ENCODE measurements at regions not wholly inside any gene's neighbourhood (a gene's known extent, or its start where the extent isn't known, plus 50 kb on each side); places are given as distances from the start of the nearest gene placed in this dataset.
"Not testable (repeated sequence)": the region's sequence is repeated elsewhere in the genome, so short reads cannot be mapped to it uniquely, and the experiment has no call there.

DNA sequence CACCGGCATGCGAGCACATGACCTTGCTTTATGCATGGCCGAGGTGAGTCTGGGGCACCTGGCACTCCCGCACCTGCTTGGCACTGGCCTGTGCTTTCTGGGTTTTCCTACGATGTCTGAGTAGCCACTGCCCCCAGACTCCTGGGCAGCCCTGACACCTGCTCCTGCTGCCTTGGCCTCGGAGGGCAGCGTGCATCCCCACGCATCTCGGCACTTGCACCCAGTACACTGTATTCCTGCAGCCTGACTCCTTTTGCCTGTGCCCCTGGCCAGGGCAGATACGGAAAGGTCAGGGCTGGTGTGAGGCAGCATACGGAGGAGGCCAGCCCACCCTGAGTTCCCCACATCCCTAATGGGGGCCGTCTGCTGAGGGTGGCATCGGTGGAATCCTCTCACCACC lies 340.6 kb downstream of the TEX29 start:
- in situ Hi-C loops (cut with MboI; ENCODE audit: low pct_unique_long_range_greater_than_20kb, low sequenced_read_pairs) = no loop called here
- no peak for DNase-seq

DNA sequence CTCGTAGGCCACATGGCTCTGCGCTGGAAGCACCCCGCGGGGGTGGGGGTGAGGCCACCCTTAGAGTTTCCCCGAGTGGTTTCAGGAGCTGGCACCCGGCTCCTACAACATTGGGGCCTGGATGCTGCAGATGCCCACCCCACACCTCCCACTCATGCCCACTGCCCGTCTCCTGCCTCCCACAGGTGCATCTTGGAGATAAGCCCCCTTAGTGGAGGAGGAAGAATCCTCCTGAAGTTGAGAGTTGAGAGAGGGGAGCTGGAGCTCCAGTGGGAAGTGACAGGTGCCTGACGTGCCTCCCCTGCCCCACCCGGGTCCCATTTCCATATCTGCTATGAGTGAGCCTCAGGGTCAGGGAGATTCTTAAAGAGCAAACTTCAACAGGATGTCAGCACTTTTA lies 341.3 kb downstream of the TEX29 start:
- in situ Hi-C loops (cut with MboI; ENCODE audit: low pct_unique_long_range_greater_than_20kb, low sequenced_read_pairs) = no loop called here
- DNase-seq = no peak

DNA sequence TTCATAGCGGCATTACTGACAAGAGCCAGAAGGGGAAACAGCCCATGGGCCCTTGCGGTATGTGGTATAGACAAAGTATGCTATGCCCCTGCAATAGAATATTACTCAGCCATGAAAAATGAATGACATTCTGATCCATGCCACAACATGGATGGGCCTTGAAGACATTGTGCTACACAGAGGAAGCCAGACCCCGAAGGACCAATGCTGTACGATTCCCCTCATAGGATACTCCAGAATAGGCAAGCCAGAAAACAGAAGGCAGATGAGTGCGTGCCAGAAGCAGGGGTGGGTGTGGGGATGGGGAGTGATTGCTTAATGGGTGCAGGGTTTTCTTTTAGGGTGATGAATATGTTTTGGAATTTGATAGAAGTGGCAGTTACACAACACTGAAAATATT lies 342.0 kb downstream of the TEX29 start:
- in situ Hi-C loops (cut with MboI; ENCODE audit: low pct_unique_long_range_greater_than_20kb, low sequenced_read_pairs) = no loop called here
- no peak for DNase-seq

DNA sequence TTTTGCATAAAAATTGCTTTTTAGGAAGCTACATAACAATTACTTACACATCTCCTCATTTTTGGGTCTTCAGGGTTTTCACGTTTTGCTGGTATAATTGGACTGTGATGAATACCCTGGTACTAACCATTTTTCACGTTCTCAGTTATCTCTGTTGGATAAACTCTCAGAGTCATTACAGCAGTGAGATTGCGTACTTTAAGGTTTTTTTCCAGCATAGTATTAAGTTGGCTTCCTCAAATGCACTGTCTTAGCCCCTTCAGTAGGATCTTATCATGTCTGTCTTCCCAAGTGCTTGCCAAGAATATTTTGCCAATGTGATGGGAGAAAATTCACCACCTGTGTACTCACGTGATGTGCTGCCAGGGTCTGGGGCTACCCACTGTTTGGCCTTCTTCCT lies 342.5 kb downstream of the TEX29 start:
- in situ Hi-C loops (cut with MboI; ENCODE audit: low pct_unique_long_range_greater_than_20kb, low sequenced_read_pairs) = no loop called here
- DNase-seq = no peak

DNA sequence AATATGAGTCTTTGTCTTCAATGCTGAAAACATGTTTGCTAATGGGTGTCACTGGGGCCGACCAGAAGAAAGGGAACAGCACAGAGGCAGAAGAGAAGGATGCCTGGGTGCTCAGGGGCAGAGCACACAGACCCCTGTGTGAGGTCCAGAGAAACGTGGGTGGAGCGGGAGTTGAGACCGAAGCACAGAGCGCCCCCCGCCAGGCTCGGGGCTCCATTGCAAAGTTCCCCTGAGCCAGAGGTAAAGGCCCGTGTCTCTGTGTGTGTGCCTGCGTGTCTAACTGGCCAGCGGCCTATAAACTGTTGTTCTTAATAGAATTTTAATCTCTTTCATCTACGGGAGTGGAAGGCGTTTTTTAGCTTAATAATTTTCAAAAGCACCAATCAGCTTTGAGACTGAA lies 343.1 kb downstream of the TEX29 start:
- in situ Hi-C loops (cut with MboI; ENCODE audit: low pct_unique_long_range_greater_than_20kb, low sequenced_read_pairs) = no loop called here
- DNase-seq = no peak

DNA sequence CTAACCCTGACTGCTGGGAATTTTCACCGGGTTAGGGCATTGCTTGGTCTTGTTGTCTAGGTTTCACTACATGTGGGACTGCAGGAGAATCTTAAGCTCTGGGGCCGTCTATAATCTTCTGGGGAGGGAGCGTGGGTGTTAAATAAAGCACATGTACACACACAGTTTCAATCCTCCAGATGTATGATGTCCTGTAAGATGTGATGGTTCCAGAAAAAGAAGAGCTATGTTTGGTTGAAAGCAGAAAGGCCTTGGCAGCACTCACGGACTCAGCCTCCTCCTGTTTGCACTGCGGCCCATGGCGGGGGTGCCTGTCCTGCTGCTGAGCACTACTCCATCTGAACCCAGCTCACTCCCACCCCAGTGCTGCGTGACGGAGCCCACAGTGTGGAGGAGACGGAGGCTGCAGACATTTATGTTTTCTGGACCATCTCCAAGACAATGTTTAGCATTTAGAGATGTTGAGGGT lies 343.5 kb downstream of the TEX29 start:
- no peak for DNase-seq
- in situ Hi-C loops (cut with MboI; ENCODE audit: low pct_unique_long_range_greater_than_20kb, low sequenced_read_pairs) = no loop called here

DNA sequence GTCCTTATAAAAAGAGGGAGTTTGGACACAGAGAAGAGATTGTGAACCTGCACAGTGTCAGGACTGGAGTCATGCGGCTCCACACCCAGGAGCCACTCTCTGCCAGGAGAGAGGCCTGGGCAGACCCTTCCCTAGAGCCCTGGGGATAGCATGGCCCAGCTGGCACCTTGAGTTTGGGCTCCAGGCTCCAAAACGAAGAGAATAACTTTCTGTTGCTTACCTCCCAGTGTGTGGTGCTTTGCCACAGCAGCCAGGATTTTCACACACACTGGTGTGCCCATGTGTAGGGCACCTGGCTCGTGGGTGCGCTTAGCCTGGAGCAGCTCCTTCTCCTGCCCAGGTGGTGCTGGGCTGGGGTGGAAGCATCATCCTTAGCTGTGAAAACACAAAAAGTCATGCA lies 344.3 kb downstream of the TEX29 start:
- in situ Hi-C loops (cut with MboI; ENCODE audit: low pct_unique_long_range_greater_than_20kb, low sequenced_read_pairs) = no loop called here
- DNase-seq = no peak

DNA sequence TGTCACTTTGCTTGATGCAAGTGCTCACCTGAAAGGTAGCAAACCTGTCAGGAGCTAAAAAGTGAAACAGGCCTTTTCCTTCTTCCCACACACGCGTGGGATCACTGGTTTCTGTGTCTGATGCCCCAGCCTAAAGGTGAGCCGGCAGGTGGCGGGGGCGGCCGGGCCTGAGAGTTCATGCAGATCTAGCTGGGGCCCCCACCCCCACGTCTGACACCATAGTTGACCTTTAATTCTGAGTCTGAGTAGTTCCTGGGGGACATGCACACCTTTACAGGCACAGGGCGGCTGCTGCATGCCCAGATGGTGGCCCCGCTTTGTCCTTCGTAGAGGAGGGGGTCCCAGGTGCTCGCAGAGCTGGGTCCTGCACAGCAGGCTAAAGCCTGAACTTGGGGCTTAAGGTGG lies 345.3 kb downstream of the TEX29 start:
- in situ Hi-C loops (cut with MboI; ENCODE audit: low pct_unique_long_range_greater_than_20kb, low sequenced_read_pairs) = no loop called here

DNA sequence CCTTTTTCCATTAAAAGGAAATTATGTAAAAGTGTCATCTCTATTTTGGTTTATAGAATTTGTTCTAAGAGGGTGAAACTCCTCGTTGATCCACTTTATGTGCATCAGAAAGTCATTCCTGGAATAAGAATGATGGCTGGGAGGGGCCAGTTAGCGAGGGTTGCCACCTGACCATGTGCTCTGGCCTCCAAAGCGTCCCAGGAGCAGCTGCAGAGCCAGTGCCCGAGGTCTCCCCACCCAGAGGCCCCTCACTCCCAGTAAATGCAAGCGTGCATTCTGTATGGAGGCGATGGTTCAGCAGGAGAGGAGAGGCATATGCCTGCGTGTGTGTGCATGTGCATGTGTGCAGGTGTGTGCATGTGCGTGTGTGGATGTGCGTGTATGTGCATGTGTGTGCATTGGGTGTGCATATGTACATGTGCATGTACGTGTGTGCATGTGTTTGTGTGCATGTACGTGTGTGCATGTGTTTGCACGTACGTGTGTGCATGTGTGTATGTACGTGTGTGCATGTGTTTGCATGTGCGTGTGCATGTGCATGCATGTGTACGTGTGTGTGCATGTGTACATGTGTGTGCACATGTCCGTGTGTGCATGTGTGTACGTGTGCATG lies 345.8 kb downstream of the TEX29 start:
- DNase-seq = no peak
- in situ Hi-C loops (cut with MboI; ENCODE audit: low pct_unique_long_range_greater_than_20kb, low sequenced_read_pairs) = no loop called here

More for the DNA sequence above, 345.3 kb downstream of the TEX29 start:
- DNase-seq = no peak

DNA sequence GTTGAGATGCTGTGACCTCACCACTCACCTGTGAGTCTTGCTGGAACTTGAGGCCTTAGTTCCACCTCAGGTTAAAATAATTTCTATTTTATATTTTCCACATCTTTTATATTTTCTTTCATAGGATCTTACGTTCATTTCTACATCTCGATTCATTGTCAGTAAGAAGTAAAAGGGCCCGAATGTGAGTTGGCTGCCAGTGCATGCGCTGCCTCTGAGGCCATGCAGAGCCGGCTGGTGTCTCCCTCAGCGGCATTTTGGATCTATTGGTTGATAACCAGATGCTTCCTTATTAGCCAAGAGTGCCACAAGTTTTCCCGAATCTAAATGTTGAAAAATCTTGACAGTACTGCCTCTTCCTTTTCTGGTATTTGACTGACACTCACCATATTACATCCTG lies 347.3 kb downstream of the TEX29 start:
- in situ Hi-C loops (cut with MboI; ENCODE audit: low pct_unique_long_range_greater_than_20kb, low sequenced_read_pairs) = no loop called here
- DNase-seq = no peak

DNA sequence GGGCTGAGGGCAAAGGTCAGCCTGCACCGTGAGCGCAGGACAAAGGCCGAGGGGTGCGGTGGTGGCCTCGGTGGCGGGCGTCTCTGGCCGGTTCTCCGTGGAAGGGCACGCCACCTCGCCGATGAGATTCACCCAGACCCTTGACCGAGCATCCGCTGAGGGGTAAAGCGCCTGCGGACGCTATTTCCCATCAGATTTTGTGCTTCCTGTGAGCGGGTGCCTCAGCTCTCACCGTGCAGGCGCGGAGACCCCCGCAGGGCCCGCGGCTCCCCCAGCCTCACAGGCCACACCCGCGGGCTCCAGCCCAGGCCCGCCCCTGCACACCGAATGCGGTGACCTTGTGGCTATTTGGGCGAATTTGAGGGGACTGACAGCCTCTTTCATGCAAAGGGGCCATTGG lies 348.0 kb downstream of the TEX29 start:
- in situ Hi-C loops (cut with MboI; ENCODE audit: low pct_unique_long_range_greater_than_20kb, low sequenced_read_pairs) = no loop called here
- no peak for DNase-seq

DNA sequence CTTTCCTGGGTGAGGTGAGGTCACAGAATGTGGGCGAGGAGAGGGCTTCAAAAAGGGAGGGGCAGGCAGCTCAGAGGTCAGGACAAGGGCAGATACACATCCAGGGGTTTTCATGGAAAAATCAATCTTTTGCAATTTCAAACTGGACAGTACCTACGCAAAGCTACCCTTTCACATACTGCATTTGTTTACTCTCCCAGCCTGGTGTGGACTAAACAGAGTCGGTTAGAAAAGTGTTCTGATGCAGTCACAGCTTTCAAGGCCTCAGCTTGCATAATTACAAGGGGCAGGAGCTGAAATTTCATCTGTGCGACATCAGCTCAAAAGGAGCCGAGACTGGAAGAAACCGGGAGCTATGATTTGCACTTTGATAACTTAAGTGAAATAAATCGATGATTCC lies 351.8 kb downstream of the TEX29 start:
- in situ Hi-C loops (cut with MboI; ENCODE audit: low pct_unique_long_range_greater_than_20kb, low sequenced_read_pairs) = not testable (repeated sequence)

DNA sequence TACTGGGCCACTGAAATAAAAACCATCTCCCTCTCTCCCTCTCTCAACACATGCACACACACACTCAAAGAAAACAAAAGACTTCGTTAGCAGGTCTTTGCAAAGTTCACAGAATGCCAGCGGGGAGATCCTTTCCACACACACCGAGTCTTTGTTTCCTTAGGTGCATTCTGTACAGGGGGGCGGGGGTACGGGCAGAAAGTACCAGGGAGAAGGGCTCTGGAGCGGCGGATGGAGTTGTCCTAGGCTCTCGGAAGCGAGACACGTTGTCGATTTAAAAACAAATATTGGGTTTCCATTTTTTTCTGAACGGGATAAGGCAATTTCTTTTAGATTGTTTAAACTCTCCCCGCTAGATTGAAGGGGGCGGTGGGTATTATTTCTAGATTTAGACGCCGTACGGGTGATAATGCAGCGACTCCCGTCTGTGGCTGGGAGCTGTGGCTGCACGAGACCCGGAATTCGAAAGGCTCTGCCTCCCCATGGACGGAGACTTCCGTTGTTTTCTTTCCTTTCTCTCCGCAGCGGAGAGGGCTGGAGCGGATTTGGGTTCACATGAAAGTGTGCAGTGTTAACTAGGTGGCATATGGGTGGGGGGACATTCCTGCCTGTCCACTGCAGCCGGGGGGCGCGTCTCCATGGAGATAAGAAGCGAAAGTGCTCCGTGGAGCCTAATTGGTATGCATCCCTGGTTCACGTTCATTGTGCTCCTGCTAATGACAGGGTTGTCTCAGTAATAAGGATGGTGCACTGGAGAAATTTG lies 357.9 kb downstream of the TEX29 start:
- in situ Hi-C loops (cut with MboI; ENCODE audit: low pct_unique_long_range_greater_than_20kb, low sequenced_read_pairs); DNase-seq: not testable (repeated sequence)

More for the DNA sequence above, 351.8 kb downstream of the TEX29 start:
- not testable (repeated sequence) for DNase-seq

DNA sequence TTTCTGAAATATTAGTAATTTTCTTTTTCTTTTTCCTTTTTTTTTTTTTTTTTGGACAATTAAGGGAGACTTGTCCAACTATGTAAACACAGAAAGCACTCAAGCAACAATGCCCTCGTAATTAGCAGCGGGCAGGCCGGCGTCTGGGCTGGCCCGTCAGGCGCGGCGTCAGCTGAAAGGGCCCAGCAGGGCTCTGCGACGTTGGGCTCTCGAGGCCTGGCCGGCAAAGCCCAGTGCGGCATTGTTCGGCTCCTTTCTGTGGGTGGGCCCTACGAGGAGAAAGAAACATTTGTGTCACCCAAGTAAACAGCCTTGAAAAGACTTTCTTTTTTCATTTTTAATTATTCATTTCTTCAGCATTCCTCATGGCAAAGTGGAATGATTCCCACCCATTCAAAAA lies 359.2 kb downstream of the TEX29 start:
- in situ Hi-C loops (cut with MboI; ENCODE audit: low pct_unique_long_range_greater_than_20kb, low sequenced_read_pairs); DNase-seq: not testable (repeated sequence)

DNA sequence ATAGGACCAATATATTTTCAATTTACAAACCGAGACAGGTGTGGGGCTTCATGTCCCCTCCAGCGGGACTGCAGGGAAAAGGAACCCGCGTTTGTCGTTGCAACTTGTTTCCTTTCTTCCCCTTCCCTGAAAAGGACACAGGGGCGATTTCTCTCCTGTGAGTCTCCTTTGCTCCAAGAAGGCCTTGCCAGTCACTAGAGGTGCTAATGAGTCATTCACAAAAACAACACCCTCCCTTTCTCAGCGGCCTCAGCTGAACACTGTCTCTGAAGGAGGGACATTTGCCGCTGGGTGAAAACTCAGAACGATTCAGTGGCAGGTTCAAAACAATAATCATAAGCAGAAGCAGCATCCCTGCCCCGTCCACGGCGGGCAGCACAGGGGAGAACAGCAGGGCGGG lies 359.7 kb downstream of the TEX29 start:
- in situ Hi-C loops (cut with MboI; ENCODE audit: low pct_unique_long_range_greater_than_20kb, low sequenced_read_pairs); DNase-seq: not testable (repeated sequence)

DNA sequence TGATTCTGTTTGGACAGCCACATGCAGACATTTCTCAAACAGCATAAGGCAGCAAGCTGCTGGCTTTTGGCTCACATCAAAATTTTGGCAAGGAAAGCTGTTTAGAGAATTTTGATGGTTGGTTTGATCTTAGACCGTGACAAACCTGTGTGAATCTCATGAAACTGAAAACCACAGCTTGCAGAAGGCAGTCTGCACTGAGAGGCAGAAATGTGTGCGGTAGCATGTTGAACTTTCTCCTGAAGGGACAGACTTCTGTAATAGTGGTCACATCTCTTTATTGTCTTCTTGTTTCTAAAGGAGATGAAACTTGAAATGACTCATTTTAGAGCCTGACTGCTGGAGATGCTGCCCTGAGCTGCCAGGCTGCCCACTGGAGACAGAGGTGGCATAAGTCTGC lies 371.6 kb downstream of the TEX29 start:
- in situ Hi-C loops (cut with MboI; ENCODE audit: low pct_unique_long_range_greater_than_20kb, low sequenced_read_pairs) = not testable (repeated sequence)

DNA sequence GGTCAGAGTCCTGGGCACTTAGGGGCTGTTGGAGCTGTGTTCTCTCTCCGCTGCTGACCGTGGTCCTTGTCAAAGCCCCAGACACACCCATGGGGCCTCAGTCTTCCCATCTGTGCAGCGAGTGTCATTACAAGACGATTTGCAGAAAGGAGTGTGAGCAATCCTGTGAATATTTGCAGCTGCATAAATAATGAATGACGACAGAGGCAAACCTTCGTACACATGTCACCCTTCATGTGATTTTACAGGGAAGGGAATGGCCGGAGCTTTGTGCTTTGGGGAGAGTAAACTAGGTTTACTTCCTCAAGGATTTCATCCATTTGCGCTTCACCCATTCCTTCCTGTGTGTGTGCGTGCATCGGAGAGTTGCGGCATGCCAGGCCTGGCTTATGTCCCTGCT lies 370.8 kb upstream of the SOX1 start:
- in situ Hi-C loops (cut with MboI; ENCODE audit: low pct_unique_long_range_greater_than_20kb, low sequenced_read_pairs); DNase-seq: not testable (repeated sequence)

More for the DNA sequence above, 371.6 kb downstream of the TEX29 start:
- not testable (repeated sequence) for DNase-seq

DNA sequence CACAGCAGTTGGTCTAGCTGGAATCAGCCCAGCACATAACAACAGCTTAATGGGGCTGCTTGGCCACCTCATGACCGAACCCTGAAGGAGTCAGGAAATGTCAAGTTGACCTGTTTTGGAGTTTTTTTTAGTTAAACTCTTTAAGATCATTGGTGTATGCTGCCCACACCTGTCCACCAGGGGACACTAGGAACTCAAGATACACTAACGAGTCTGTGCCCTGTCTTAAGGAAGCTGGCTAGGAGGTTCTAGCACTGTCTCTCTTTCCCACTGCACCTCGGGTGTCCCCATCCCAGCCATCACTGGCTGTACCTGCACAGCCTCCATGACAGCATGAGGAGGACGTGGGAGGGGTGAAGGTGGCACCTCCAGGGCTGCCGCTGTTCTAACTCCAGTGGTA lies 364.9 kb upstream of the SOX1 start:
- in situ Hi-C loops (cut with MboI; ENCODE audit: low pct_unique_long_range_greater_than_20kb, low sequenced_read_pairs); DNase-seq: not testable (repeated sequence)
